SK-N-SH (cell line): ENCODE measurements at regions not wholly inside any gene's neighbourhood (a gene's known extent, or its start where the extent isn't known, plus 50 kb on each side); places are given as distances from the start of the nearest gene placed in this dataset.

Experiments used
- CTCF ChIA-PET: fragments of 300-600, 350-600 bp; formaldehyde crosslinking; extraction: SDS; loops from one replicate; lab custom pipeline; 2021; lab: Yijun Ruan, JAX
- POLR2A ChIA-PET: fragments of 350-600 bp; sonication (Branson Sonifier 250); formaldehyde crosslinking; extraction: SDS; loops from one replicate; lab custom pipeline; 2020; ENCODE audit warnings: antibody characterized with exemption, inconsistent platforms; lab: Yijun Ruan, JAX
- DNase-seq: peaks from one replicate; pipeline ENCODE4 v3.0.0; 2012
- H2AFZ ChIP-seq: fragments of 200-600 bp; sonication (generic); 2 replicates; pipeline ENCODE4 v1.8.1; 2016; ENCODE audit warnings: antibody characterized with exemption, mild to moderate bottlenecking, low read depth
- H3F3A ChIP-seq: fragments of 200-600 bp; sonication (generic); replicated peaks from 2 replicates; pipeline ENCODE3; 2016; ENCODE audit warnings: antibody characterized with exemption, mild to moderate bottlenecking; ENCODE audit not compliant: insufficient read depth
- H3K27ac ChIP-seq, 2 experiments: fragments of 200-500 bp in 1 of 2; fragments of 200-600 bp in 1 of 2; sonication (Bioruptor generic) in 1 of 2; sonication (generic), shearing (Covaris generic) in 1 of 2; 2 replicates each; pipeline versions ENCODE4 v1.5.1 to v1.6.1; 2014 to 2016; ENCODE audit warnings: low read depth in 2 of 2, inconsistent platforms in 1 of 2, low read length in 1 of 2, mild to moderate bottlenecking in 1 of 2, mixed read lengths in 1 of 2
- H3K27me3 ChIP-seq: fragments of 200-600 bp; sonication (generic), shearing (Covaris generic); 2 replicates; pipeline ENCODE4 v1.6.1; 2016; ENCODE audit warnings: mixed run types; ENCODE audit not compliant: insufficient read depth
- H3K36me3 ChIP-seq, 2 experiments: fragments of 200-500 bp in 1 of 2; fragments of 200-600 bp in 1 of 2; sonication (Bioruptor generic) in 1 of 2; sonication (generic) in 1 of 2; replicated peaks in 1 of 2; 2 replicates each; pipeline versions ENCODE3 to v1.5.1; 2014 to 2016; ENCODE audit warnings: low read length in 1 of 2, mild to moderate bottlenecking in 1 of 2; ENCODE audit not compliant: insufficient read depth in 2 of 2, control insufficient read depth in 1 of 2
- H3K4me1 ChIP-seq, 2 experiments: fragments of 200-500 bp in 1 of 2; fragments of 200-600 bp in 1 of 2; sonication (Bioruptor generic) in 1 of 2; sonication (generic), shearing (Covaris generic) in 1 of 2; 2 replicates each; pipeline versions ENCODE4 v1.5.1 to v1.6.1; 2014 to 2016; ENCODE audit warnings: low read depth in 1 of 2, low read length in 1 of 2, mixed run types in 1 of 2; ENCODE audit not compliant: insufficient read depth in 2 of 2, control insufficient read depth in 1 of 2
- H3K4me2 ChIP-seq: fragments of 200-600 bp; sonication (generic), shearing (Covaris generic); 2 replicates; pipeline ENCODE4 v1.6.1; 2017; ENCODE audit warnings: mixed run types
- H3K4me3 ChIP-seq, 2 experiments: fragments of 200-500 bp in 1 of 2; fragments of 200-600 bp in 1 of 2; sonication (Bioruptor generic) in 1 of 2; sonication (generic), shearing (Covaris generic) in 1 of 2; 2 replicates each; pipeline versions ENCODE4 v1.5.1 to v1.8.1; 2014 to 2016; ENCODE audit warnings: low read depth in 2 of 2, inconsistent platforms in 1 of 2, low read length in 1 of 2, mild to moderate bottlenecking in 1 of 2, mixed read lengths in 1 of 2, moderate library complexity in 1 of 2
- H3K79me2 ChIP-seq: fragments of 200-600 bp; sonication (generic); 2 replicates; pipeline ENCODE4 v1.8.1; 2017; ENCODE audit warnings: mild to moderate bottlenecking; ENCODE audit not compliant: insufficient read depth
- H3K9ac ChIP-seq: fragments of 200-600 bp; sonication (generic); 2 replicates; pipeline ENCODE4 v1.6.1; 2017; ENCODE audit warnings: mixed run types
- H3K9me2 ChIP-seq: fragments of 200-600 bp; sonication (generic); 2 replicates; pipeline ENCODE4 v1.6.1; 2017; ENCODE audit warnings: mixed run types
- H3K9me3 ChIP-seq: fragments of 200-600 bp; sonication (generic); 2 replicates; pipeline ENCODE4 v1.6.1; 2017; ENCODE audit warnings: mixed run types, mild to moderate bottlenecking, moderate library complexity
- H4K20me1 ChIP-seq: fragments of 200-600 bp; sonication (generic); 2 replicates; pipeline ENCODE4 v1.6.1; 2017; ENCODE audit warnings: mild to moderate bottlenecking, mixed run types; ENCODE audit not compliant: insufficient read depth
- CHD2 ChIP-seq: fragments of 150-350 bp; IDR thresholded peaks from 2 replicates; pipeline ENCODE4 v1.6.1; 2018; ENCODE audit warnings: low read length; ENCODE audit not compliant: partially characterized antibody
- FOSL2 ChIP-seq: IDR thresholded peaks from 2 replicates; pipeline ENCODE4 v1.4.0; 2012; ENCODE audit warnings: low read depth, mild to moderate bottlenecking, moderate library complexity, borderline replicate concordance
- GABPA ChIP-seq: IDR thresholded peaks from 2 replicates; pipeline ENCODE4 v1.4.0; 2012; ENCODE audit warnings: low read depth, mild to moderate bottlenecking
- MAX ChIP-seq: IDR thresholded peaks from 2 replicates; pipeline ENCODE4 v1.4.0; 2012; ENCODE audit warnings: low read depth
- PBX3 ChIP-seq: IDR thresholded peaks from 2 replicates; pipeline ENCODE4; 2012
- RAD21 ChIP-seq: IDR thresholded peaks from 2 replicates; pipeline ENCODE4 v1.6.1; 2012; ENCODE audit warnings: mild to moderate bottlenecking, low read length
- RCOR1 ChIP-seq: fragments of 150-350 bp; IDR thresholded peaks from 2 replicates; pipeline ENCODE4 v1.6.1; 2017; ENCODE audit warnings: antibody characterized with exemption, low read length
- REST ChIP-seq: IDR thresholded peaks from 2 replicates; pipeline ENCODE4 v1.6.1; 2012; ENCODE audit warnings: mild to moderate bottlenecking, low read depth, low read length, moderate library complexity
- RFX5 ChIP-seq: IDR thresholded peaks from 2 replicates; pipeline ENCODE4 v1.6.1; 2012; ENCODE audit warnings: mild to moderate bottlenecking, improper control_type of control experiment, low read length
- SIN3A ChIP-seq: IDR thresholded peaks from 2 replicates; pipeline ENCODE4 v1.6.1; 2012; ENCODE audit warnings: low read depth, mild to moderate bottlenecking, low read length, moderate library complexity, borderline replicate concordance
- TCF12 ChIP-seq: IDR thresholded peaks from 2 replicates; pipeline ENCODE4 v1.4.0; 2012
- TEAD4 ChIP-seq: IDR thresholded peaks from 2 replicates; pipeline ENCODE4 v1.4.0; 2012; ENCODE audit warnings: mild to moderate bottlenecking, borderline replicate concordance; ENCODE audit not compliant: insufficient read depth
- USF1 ChIP-seq: IDR thresholded peaks from 2 replicates; pipeline ENCODE4 v1.4.0; 2012; ENCODE audit warnings: low read depth, borderline replicate concordance
- USF2 ChIP-seq: fragments of 150-350 bp; IDR thresholded peaks from 2 replicates; pipeline ENCODE4 v1.6.1; 2017; ENCODE audit warnings: antibody characterized with exemption, low read length, low read depth, borderline replicate concordance
- YY1 ChIP-seq: IDR thresholded peaks from 2 replicates; pipeline ENCODE4 v1.4.0; 2012; ENCODE audit warnings: low read depth, mild to moderate bottlenecking
- WGBS: methylation state at CpG from one replicate; pipeline ENCODE4 v1.1.6; 2017; ENCODE audit warnings: low lambda C conversion rate; 5-methylcytosine and 5-hydroxymethylcytosine counted together

- 74% methylated on average over 4 of the region's 4 CpGs for WGBS
Observed at GRCh38 chr3:115502128-115502527, 121.2 kb upstream of the GAP43 start.

GRCh38 chr3:115503394-115503793 lies 119.9 kb upstream of the GAP43 start:
- Histone ChIP-seq H3K4me1 (no peaks in the 10 kb centered on the region; a peak in 2 of 4 replicates), H3K9ac (no peak overlapping the region), H3K27ac (no peak overlapping the region), H4K20me1 (no peaks in the 10 kb centered on the region), H3F3A (no peaks in the 10 kb centered on the region), H2AFZ (no peak overlapping the region), H3K79me2 (no peaks in the 10 kb centered on the region), H3K9me3 (no peaks in the 10 kb centered on the region), H3K36me3 (no peaks in the 10 kb centered on the region), H3K4me2 (no peak overlapping the region), H3K4me3 (no peak overlapping the region), H3K27me3 (no peaks in the 10 kb centered on the region), H3K9me2 (no peaks in the 10 kb centered on the region)
- 43% methylated on average over 2 of the region's 2 CpGs for WGBS
- CTCF ChIA-PET = no interaction called here
- POLR2A ChIA-PET = no interaction called here
- TF ChIP-seq RAD21 (no peak), USF1 (no peak), RCOR1 (no peak), MAX (no peak), SIN3A (no peak), FOSL2 (no peak), TEAD4 (no peak), TCF12 (no peak), REST (no peak), YY1 (no peak), GABPA (no peak)
- no peak for DNase-seq

More at GRCh38 chr3:115502128-115502527, 121.2 kb upstream of the GAP43 start:
- Histone ChIP-seq H3K4me2 (no peak overlapping the region), H2AFZ (no peak overlapping the region), H3K36me3 (no peaks in the 10 kb centered on the region), H3K27me3 (no peaks in the 10 kb centered on the region)
- no peak for TF ChIP-seq CHD2
- no peak for TF ChIP-seq SIN3A
- TF ChIP-seq PBX3 = no peak
- TF ChIP-seq TCF12 = no peak
- TF ChIP-seq USF1 = no peak
- no peak for TF ChIP-seq RAD21
- no peak for TF ChIP-seq USF2
- TF ChIP-seq RFX5 = no peak
- TF ChIP-seq, all 33 proteins: peak for 0
- Histone ChIP-seq H3K27ac (no peak overlapping the region), H3K9me2 (no peaks in the 10 kb centered on the region), H3K9ac (no peak overlapping the region), H3K9me3 (no peaks in the 10 kb centered on the region), H3K79me2 (no peaks in the 10 kb centered on the region), H3K4me1 (no peaks in the 10 kb centered on the region; a peak in 2 of 4 replicates), H4K20me1 (no peaks in the 10 kb centered on the region), H3F3A (no peaks in the 10 kb centered on the region), H3K4me3 (no peak overlapping the region)
- CTCF ChIA-PET = no interaction called here
- DNase-seq = no peak
- POLR2A ChIA-PET = no interaction called here
